ENCODE measurements at regions not wholly inside any gene's neighbourhood (a gene's known extent, or its start where the extent isn't known, plus 50 kb on each side); places are given as distances from the start of the nearest gene placed in this dataset.

DNA sequence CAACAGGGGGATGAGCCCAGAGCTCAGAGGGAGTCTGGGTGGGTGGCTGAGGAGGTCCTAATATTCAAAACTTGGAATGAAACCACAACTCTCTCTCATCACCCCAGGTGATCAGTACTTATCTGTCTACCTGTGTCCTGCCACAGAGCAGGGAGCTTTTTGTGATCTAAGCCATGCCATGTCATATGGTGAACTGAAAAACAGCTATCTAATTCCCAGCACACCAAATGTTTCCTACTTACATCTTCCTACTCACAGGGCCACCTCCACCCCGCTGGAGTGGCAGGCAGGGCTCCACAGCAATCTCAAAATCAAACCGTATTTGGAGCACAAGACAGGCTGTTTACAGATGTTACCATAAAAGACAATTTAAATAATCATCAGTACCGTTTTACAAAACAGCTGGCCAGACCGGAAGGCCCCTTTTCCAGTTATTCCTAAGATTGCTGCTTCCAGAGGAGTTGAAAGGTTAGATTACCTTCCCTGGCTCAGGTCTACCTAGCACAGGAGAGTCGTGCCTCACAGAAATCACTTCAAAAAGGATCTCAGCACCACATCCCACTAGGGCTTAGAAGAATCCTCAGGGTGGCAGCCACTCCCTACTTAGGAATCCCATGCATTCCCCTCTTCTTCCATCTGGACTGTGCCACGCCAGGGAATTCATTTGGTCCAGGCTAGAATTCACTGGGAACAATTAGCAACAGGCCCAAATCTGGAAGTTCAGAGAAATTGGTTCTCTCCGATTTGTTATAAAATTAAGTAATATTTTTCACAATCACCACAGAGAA is 226.6 kb upstream of the IL12A start:
- no peak for DNase-seq
- H3K4me1 ChIP-seq: peaks cover 52% of the 10 kb centered on the region
- TF ChIP-seq, protein P1, sequence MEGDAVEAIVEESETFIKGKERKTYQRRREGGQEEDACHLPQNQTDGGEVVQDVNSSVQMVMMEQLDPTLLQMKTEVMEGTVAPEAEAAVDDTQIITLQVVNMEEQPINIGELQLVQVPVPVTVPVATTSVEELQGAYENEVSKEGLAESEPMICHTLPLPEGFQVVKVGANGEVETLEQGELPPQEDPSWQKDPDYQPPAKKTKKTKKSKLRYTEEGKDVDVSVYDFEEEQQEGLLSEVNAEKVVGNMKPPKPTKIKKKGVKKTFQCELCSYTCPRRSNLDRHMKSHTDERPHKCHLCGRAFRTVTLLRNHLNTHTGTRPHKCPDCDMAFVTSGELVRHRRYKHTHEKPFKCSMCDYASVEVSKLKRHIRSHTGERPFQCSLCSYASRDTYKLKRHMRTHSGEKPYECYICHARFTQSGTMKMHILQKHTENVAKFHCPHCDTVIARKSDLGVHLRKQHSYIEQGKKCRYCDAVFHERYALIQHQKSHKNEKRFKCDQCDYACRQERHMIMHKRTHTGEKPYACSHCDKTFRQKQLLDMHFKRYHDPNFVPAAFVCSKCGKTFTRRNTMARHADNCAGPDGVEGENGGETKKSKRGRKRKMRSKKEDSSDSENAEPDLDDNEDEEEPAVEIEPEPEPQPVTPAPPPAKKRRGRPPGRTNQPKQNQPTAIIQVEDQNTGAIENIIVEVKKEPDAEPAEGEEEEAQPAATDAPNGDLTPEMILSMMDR (IDR thresholded peaks at IDR 0.05): no peak
- H3K27ac ChIP-seq: peak overlapping the region; percentile 95
- intact Hi-C loops (cut with DNase I): no loop called here
- no peaks in the 10 kb centered on the region for H3K9me3 ChIP-seq
- H3K27me3 ChIP-seq (ENCODE audit: low read depth): peaks cover 7% of the 10 kb centered on the region
- peak; percentile 13 to 31 for ATAC-seq
- H3K4me3 ChIP-seq: peak overlapping the region; percentile 74
- H3K36me3 ChIP-seq: no peaks in the 10 kb centered on the region

DNA sequence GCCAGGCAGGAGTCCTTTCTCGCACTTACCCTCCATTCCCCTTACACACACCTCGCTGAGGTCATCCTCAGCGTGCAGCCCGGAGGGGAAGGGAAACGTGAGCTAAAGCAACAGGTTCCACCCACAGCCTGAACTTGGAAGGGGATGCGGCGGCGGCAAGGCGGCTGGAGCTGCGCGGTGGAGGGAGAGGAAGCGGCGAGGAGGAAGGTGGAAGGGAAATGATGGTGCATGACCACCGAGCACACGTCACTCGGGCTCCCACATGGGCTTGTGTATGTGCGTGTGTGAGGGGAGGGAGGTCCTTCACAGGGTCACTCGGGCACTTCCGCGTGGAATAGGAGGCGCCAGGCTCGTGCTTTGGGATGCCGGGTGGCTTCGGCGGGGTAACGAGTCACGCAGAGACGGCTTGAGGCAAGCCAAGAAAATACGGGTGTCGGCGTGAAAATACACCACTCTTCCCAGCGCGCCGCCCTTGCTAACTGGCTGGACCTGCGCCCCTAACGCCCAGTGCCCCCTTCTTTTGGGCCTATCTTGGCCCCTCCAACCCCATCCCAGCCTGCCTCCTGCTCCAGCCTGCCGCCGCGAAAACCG is 225.5 kb upstream of the IL12A start:
- intact Hi-C loops (cut with DNase I): no loop called here
- ATAC-seq (peak; percentile 59 to 71), DNase-seq (peak; percentile 75)
- H3K27ac ChIP-seq: peak overlapping the region; percentile 95
- no peaks in the 10 kb centered on the region for H3K36me3 ChIP-seq
- no peaks in the 10 kb centered on the region for H3K9me3 ChIP-seq
- H3K4me3 ChIP-seq: peak overlapping the region; percentile 74
- TF ChIP-seq, protein P1 (IDR thresholded peaks at IDR 0.05): no peak
- peaks cover 52% of the 10 kb centered on the region for H3K4me1 ChIP-seq
- peaks cover 7% of the 10 kb centered on the region for H3K27me3 ChIP-seq (ENCODE audit: low read depth)

DNA sequence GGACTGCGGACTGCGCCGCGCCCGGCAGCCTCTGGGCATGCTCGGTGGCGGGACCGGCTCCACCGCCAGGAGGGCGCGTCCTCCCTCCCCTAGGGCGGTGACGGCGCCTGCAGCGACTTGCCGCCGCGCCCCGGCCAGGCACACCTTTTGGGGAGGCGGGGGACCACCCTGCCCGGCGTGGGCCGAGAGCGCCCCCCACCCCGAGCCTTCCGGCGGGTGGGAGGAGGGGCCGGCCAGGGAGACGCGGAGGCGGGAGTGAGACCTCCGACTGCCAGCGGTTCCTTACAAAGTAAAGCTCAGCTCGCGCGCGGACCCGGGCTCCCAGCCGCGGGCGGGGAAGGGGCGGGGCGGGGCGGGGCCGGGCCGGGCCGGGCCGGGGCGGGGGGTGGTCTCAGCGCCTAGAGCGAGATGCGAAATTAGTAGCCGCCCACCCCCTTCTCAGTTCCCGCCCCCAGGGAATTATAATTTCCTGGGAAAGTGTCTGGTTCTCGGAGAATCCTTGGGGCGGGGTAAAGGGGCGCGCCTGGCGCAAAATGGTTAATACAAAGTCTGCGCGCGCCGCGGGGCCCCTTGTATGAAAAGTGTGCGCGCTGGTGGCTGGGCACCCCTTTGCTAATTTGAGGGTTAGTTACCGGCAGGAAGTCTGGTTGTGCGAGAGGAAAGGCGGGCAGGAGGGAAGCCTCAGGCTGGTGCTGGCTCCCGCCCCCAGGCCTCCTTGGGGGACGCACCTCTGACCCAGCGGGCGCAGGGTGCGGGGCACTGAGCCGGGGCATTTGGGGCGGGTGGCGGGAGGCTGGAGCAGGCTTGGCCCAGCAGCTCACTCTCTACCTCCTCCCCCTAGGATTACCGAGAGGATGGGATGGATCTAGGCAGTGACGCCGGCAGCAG is 224.8 kb upstream of the IL12A start:
- Histone ChIP-seq H3K4me3 (peak overlapping the region; percentile 74), H3K27ac (peak overlapping the region; percentile 95), H3K27me3 (ENCODE audit: low read depth) (peaks cover 7% of the 10 kb centered on the region), H3K4me1 (peaks cover 52% of the 10 kb centered on the region), H3K9me3 (no peaks in the 10 kb centered on the region), H3K36me3 (no peaks in the 10 kb centered on the region)
- DNase-seq (peak; percentile 79), ATAC-seq (peak; percentile 86)
- TF ChIP-seq, protein P1 (IDR thresholded peaks at IDR 0.05): peak; percentile 33
- intact Hi-C loops (cut with DNase I): no loop called here

DNA sequence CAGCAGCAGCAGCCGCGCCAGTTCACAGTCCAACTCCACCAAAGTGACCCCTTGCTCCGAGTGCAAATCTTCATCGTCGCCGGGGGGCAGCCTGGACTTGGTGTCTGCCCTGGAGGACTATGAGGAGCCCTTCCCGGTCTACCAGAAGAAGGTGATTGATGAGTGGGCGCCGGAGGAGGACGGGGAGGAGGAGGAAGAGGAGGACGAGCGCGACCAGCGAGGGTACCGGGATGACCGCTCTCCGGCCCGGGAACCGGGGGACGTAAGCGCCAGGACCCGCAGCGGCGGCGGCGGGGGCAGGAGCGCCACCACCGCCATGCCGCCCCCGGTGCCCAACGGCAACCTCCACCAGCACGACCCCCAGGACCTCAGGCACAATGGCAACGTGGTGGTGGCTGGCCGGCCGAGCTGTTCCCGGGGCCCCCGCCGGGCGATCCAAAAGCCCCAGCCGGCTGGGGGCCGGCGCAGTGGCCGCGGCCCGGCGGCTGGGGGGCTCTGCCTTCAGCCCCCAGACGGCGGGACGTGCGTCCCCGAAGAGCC is 224.1 kb upstream of the IL12A start:
- Histone ChIP-seq H3K36me3 (no peaks in the 10 kb centered on the region), H3K27me3 (ENCODE audit: low read depth) (peaks cover 7% of the 10 kb centered on the region), H3K4me1 (peaks cover 52% of the 10 kb centered on the region), H3K9me3 (no peaks in the 10 kb centered on the region), H3K4me3 (peak overlapping the region; percentile 74), H3K27ac (peak overlapping the region; percentile 95)
- DNase-seq (no peak), ATAC-seq (no peak)
- intact Hi-C loops (cut with DNase I): no loop called here
- TF ChIP-seq, protein P1 (IDR thresholded peaks at IDR 0.05): no peak
